Fibroblast of pulmonary artery (primary cell): ENCODE measurements at regions not wholly inside any gene's neighbourhood (a gene's known extent, or its start where the extent isn't known, plus 50 kb on each side); places are given as distances from the start of the nearest gene placed in this dataset.

Experiments
- DNase-seq: peaks from one replicate; pipeline ENCODE4 v3.0.0-alpha.2; 2010; ENCODE audit warnings: low read depth
- H3K4me3 ChIP-seq: replicated peaks from 2 replicates; pipeline ENCODE4 v1.5.1; 2011; ENCODE audit warnings: low read depth, mild to moderate bottlenecking, control low read depth, low read length, moderate library complexity
- CTCF ChIP-seq: IDR thresholded peaks from 2 replicates; pipeline ENCODE4 v1.5.1; 2011; ENCODE audit warnings: mild to moderate bottlenecking, control low read depth, low read length, inconsistent platforms; ENCODE audit errors: missing control alignments

- DNase-seq = no peak
- no peak overlapping the region for H3K4me3 ChIP-seq
- TF ChIP-seq CTCF = no peak
These were observed 150.5 kb downstream of the KATNIP start for GRCh38 chr16:27700304-27700995.

GRCh38 chr16:27701381-27701780 lies 151.4 kb downstream of the KATNIP start:
- TF ChIP-seq CTCF = no peak
- H3K4me3 ChIP-seq = no peak overlapping the region
- no peak for DNase-seq

- H3K4me3 ChIP-seq = no peak overlapping the region
- DNase-seq = no peak
- no peak for TF ChIP-seq CTCF
These were observed 153.2 kb downstream of the KATNIP start for GRCh38 chr16:27703121-27703520.

GRCh38 chr16:27703545-27703944 lies 153.6 kb downstream of the KATNIP start:
- DNase-seq = peak; percentile 63
- no peak for TF ChIP-seq CTCF
- H3K4me3 ChIP-seq = no peak overlapping the region

- DNase-seq = no peak
- no peak for TF ChIP-seq CTCF
- H3K4me3 ChIP-seq = no peak overlapping the region
These were observed 154.3 kb downstream of the KATNIP start for GRCh38 chr16:27704252-27704651.

- H3K4me3 ChIP-seq = no peak overlapping the region
- no peak for TF ChIP-seq CTCF
- no peak for DNase-seq
These were observed 156.4 kb downstream of the KATNIP start for GRCh38 chr16:27706156-27706865.
